ENCODE measurements at regions not wholly inside any gene's neighbourhood (a gene's known extent, or its start where the extent isn't known, plus 50 kb on each side); places are given as distances from the start of the nearest gene placed in this dataset. TPM values are rescaled to one million over a fixed set of nuclear protein-coding genes. Genes with fewer than 3 reads are reported as not detected.

Small RNA genes in the stretch of these regions (small RNA-seq; reads per million reads assigned to genes)
- not detected for gene AL158077.1
